ENCODE measurements at regions not wholly inside any gene's neighbourhood (a gene's known extent, or its start where the extent isn't known, plus 50 kb on each side); places are given as distances from the start of the nearest gene placed in this dataset.
"Not testable (repeated sequence)": the region's sequence is repeated elsewhere in the genome, so short reads cannot be mapped to it uniquely, and the experiment has no call there.

GRCh38 chr16:26715969-26716368 lies 350.8 kb upstream of the C16orf82 start:
- H3K9me3 Mint-ChIP-seq, result no peaks in the 10 kb centered on the region
- no peak overlapping the region for H3K27ac Mint-ChIP-seq
- no peaks in the 10 kb centered on the region for H3K36me3 Mint-ChIP-seq (ENCODE audit: low read depth)
- TF ChIP-seq, protein P1, sequence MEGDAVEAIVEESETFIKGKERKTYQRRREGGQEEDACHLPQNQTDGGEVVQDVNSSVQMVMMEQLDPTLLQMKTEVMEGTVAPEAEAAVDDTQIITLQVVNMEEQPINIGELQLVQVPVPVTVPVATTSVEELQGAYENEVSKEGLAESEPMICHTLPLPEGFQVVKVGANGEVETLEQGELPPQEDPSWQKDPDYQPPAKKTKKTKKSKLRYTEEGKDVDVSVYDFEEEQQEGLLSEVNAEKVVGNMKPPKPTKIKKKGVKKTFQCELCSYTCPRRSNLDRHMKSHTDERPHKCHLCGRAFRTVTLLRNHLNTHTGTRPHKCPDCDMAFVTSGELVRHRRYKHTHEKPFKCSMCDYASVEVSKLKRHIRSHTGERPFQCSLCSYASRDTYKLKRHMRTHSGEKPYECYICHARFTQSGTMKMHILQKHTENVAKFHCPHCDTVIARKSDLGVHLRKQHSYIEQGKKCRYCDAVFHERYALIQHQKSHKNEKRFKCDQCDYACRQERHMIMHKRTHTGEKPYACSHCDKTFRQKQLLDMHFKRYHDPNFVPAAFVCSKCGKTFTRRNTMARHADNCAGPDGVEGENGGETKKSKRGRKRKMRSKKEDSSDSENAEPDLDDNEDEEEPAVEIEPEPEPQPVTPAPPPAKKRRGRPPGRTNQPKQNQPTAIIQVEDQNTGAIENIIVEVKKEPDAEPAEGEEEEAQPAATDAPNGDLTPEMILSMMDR (IDR thresholded peaks at IDR 0.05; ENCODE audit: unreplicated experiment in 3 of 3), result no peak
- peaks cover 6% of the 10 kb centered on the region for H3K27me3 Mint-ChIP-seq (ENCODE audit: low read depth)
- no peaks in the 10 kb centered on the region for H3K4me1 Mint-ChIP-seq
- H3K4me3 Mint-ChIP-seq, result no peak overlapping the region

GRCh38 chr16:26717826-26718225 lies 348.9 kb upstream of the C16orf82 start:
- H3K36me3 Mint-ChIP-seq (ENCODE audit: low read depth), result no peaks in the 10 kb centered on the region
- TF ChIP-seq, protein P1 (IDR thresholded peaks at IDR 0.05; ENCODE audit: unreplicated experiment in 3 of 3), result no peak
- no peak overlapping the region for H3K4me3 Mint-ChIP-seq
- no peaks in the 10 kb centered on the region for H3K4me1 Mint-ChIP-seq
- H3K27me3 Mint-ChIP-seq (ENCODE audit: low read depth), result no peaks in the 10 kb centered on the region
- H3K9me3 Mint-ChIP-seq, result no peaks in the 10 kb centered on the region
- H3K27ac Mint-ChIP-seq, result no peak overlapping the region

DNA sequence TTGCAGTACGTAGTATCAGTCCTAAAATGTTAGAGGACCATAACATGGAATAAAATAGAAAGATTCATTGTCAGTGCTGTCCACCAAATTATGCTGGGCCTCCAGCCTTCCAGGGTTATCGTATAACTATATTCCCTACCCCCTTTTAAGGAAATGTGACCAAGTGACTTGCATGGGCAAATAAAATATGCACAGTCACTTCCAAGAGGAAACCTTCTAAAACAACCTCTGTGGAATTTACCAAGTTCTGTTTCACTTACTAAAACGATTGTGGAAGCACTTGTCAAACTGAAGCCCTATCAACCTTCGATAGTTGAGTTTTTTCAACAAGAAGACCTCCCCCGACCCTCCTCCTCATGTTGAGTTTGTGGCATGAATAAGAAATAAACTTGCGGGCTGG lies 345.4 kb upstream of the C16orf82 start:
- TF ChIP-seq, protein P1 (IDR thresholded peaks at IDR 0.05; ENCODE audit: unreplicated experiment in 3 of 3), result no peak
- no peaks in the 10 kb centered on the region for H3K9me3 Mint-ChIP-seq
- H3K36me3 Mint-ChIP-seq (ENCODE audit: low read depth), result no peaks in the 10 kb centered on the region
- peaks cover 14% of the 10 kb centered on the region for H3K27me3 Mint-ChIP-seq (ENCODE audit: low read depth)
- peak overlapping the region in 1 of 3 experiments; percentile 66 for H3K4me3 Mint-ChIP-seq
- H3K27ac Mint-ChIP-seq, result peak overlapping the region in 1 of 3 experiments; percentile 91
- H3K4me1 Mint-ChIP-seq, result no peaks in the 10 kb centered on the region

DNA sequence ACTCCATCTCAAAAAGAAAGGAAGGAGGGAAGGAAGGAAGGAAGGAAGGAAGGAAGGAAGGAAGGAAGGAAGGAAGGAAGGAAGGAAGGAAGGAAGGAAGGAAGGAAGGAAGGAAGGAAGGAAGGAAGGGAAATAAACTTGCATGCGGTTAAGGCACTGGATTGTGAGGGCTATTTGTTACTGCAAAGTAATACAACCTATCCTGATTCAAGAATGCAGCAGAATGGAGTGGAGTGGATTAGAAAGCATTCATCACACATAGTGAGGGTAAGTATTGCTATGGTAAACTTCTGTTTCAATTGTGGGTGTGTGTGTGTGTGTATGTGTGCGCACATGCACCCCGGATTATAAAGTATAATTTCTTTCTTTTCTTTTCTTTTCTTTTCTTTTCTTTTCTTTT lies 344.8 kb upstream of the C16orf82 start:
- not testable (repeated sequence) for H3K4me1 Mint-ChIP-seq; H3K36me3 Mint-ChIP-seq (ENCODE audit: low read depth); H3K9me3 Mint-ChIP-seq
- Mint-ChIP-seq H3K4me3 (peak overlapping the region in 1 of 3 experiments; percentile 66), H3K27ac (peak overlapping the region in 1 of 3 experiments; percentile 91), H3K27me3 (ENCODE audit: low read depth) (peaks cover 14% of the 10 kb centered on the region)

DNA sequence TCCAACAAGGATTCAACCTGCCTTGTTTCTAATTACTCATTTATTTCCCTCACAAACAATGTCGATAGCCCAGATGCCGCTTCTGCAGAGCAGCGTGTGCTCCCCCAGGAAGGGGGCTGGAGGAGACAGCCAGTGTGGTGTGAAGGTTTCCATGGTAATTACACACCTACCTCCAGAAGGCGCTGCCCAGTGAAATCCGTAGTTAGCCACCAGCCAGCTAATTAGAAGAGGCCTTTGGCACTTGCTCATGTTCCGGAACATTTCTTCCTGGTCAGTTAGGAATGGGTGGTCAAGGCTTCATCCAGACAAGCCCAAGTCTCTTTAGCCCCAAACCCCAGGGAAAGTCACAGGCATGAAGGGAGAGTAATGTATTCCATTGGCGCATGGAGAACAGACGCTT lies 342.5 kb upstream of the C16orf82 start:
- Mint-ChIP-seq H3K9me3 (no peaks in the 10 kb centered on the region), H3K4me1 (peaks cover 5% of the 10 kb centered on the region), H3K36me3 (ENCODE audit: low read depth) (no peaks in the 10 kb centered on the region), H3K27me3 (ENCODE audit: low read depth) (peaks cover 27% of the 10 kb centered on the region), H3K4me3 (no peak overlapping the region), H3K27ac (peak overlapping the region in 1 of 3 experiments; percentile 87)
- TF ChIP-seq, protein P1 (IDR thresholded peaks at IDR 0.05; ENCODE audit: unreplicated experiment in 3 of 3), result no peak

- H3K4me3 Mint-ChIP-seq, result no peak overlapping the region
- TF ChIP-seq, protein P1 (IDR thresholded peaks at IDR 0.05; ENCODE audit: unreplicated experiment in 3 of 3), result no peak
- H3K36me3 Mint-ChIP-seq (ENCODE audit: low read depth), result no peaks in the 10 kb centered on the region
- peaks cover 43% of the 10 kb centered on the region for H3K27me3 Mint-ChIP-seq (ENCODE audit: low read depth)
- H3K4me1 Mint-ChIP-seq, result peaks cover 5% of the 10 kb centered on the region
- H3K27ac Mint-ChIP-seq, result peak overlapping the region in 1 of 3 experiments; percentile 35
- H3K9me3 Mint-ChIP-seq, result no peaks in the 10 kb centered on the region
These were observed 338.9 kb upstream of the C16orf82 start for GRCh38 chr16:26727848-26728247.
